ENCODE measurements at regions not wholly inside any gene's neighbourhood (a gene's known extent, or its start where the extent isn't known, plus 50 kb on each side); places are given as distances from the start of the nearest gene placed in this dataset.

DNA sequence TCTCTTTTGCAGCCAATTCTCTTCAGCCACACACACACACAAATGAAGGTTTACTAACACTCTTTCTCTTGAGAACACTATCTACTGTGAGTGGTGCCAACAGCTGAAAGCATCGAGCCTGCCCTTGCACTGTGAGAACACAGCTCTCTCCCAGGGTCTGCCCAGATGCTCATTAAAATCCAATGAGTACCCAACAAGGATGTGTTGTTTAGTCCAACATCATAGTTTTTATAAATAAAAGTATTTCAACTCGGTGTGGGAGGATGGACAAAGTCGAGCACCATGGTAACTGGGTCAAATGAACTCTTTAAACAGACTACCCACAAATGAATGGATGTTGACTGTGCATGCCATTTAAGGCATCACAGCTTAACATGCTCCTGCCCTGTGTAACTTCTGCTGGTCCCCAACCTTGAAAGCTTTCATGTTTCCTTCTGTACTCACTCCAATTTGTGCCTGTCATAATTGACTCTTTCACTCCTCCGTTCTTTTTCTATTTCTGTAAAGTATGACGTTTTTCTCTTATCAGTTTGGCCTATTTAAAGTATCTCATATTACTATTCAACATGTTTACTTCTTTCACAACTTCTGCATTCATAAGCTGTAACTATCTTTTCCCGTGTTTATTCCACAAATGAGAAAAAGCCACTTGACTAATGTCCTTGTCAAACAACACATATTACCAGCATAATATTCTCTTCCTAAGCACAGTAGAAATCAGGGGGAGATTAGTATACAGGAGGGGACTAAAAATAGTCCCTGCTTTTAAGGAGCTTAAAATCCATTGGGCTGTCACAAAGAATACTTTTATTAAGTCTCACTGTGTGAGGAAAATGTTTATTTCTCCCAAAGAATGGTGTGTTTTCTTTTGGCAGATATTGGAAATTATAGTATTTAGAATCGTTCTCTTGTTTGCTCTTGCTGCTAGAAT is 215.4 kb downstream of the RFPL4B start:
- H3K27me3 Mint-ChIP-seq, result peaks cover 2% of the 10 kb centered on the region
- no peaks in the 10 kb centered on the region for H3K4me1 Mint-ChIP-seq
- no peaks in the 10 kb centered on the region for H3K9me3 Mint-ChIP-seq
- no peak overlapping the region for H3K4me3 Mint-ChIP-seq
- H3K27ac Mint-ChIP-seq, result no peak overlapping the region
- ATAC-seq (no peak), DNase-seq (no peak)
- no peaks in the 10 kb centered on the region for H3K36me3 Mint-ChIP-seq (ENCODE audit: low read depth)

GRCh38 chr6:112563368-112563767 is 216.2 kb downstream of the RFPL4B start:
- no peak overlapping the region for H3K4me3 Mint-ChIP-seq
- H3K27ac Mint-ChIP-seq, result no peak overlapping the region
- ATAC-seq, result no peak
- peaks cover 2% of the 10 kb centered on the region for H3K27me3 Mint-ChIP-seq
- no peaks in the 10 kb centered on the region for H3K4me1 Mint-ChIP-seq
- H3K36me3 Mint-ChIP-seq (ENCODE audit: low read depth), result no peaks in the 10 kb centered on the region
- DNase-seq, result no peak
- no peaks in the 10 kb centered on the region for H3K9me3 Mint-ChIP-seq

DNA sequence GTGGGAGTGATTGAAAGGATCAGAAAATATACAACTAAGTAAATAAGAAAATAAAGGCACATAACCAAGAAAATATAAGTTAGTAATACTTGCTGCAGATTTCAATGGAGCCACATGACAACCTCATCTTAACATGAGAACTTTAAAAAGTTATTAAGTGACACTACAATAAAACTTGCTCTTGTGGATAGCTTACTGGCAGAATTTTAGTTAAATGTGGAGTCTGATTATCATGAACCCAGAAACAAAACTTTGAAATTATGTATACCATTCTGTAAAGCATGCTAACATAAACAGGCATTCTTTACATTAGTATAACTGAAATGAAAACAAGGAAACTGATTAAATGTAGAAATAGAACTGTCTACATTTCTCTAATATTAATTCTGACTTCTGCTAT is 220.9 kb downstream of the RFPL4B start:
- no peaks in the 10 kb centered on the region for H3K4me1 Mint-ChIP-seq
- no peaks in the 10 kb centered on the region for H3K27me3 Mint-ChIP-seq
- H3K9me3 Mint-ChIP-seq, result no peaks in the 10 kb centered on the region
- DNase-seq (no peak), ATAC-seq (no peak)
- no peak overlapping the region for H3K4me3 Mint-ChIP-seq
- H3K27ac Mint-ChIP-seq, result no peak overlapping the region
- H3K36me3 Mint-ChIP-seq (ENCODE audit: low read depth), result no peaks in the 10 kb centered on the region

DNA sequence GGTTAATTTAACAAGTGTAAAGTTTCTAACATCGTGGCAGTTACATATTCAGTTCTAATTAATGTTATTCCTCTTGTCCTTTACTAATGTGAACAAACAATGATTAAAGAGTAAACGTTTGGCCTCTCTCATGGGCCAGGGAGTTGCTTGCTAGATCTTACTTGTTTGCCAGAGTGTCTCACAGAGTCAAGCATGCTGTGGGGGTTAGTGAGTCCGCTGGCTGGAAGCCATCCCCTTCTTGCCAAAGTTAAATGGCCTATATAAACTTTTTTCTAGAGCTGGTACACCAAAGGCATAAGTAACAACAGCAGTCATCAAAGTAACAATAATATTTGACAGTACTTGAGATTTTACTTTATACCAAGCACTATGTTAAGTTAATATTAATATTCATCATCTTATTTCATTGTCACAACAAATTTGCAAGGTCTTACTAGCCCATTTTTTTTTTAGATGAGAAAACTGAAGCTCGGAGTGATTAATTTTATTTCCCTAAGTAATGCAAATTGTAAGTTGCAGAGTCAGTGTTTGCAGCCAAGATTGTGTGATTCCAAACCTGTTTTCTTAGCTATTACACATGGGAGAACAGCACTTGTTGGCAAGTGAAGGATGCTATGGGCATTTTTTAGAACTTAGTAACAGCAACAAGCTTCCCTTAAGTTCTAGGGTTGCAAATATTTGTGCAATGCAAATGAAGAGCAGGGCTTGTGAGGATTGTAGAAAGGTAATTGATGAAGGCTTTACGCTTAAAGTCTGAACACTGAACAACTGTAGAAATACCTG is 224.5 kb downstream of the RFPL4B start:
- no peaks in the 10 kb centered on the region for H3K9me3 Mint-ChIP-seq
- H3K27ac Mint-ChIP-seq, result no peak overlapping the region
- H3K4me1 Mint-ChIP-seq, result no peaks in the 10 kb centered on the region
- no peak for DNase-seq
- ATAC-seq, result no peak
- H3K4me3 Mint-ChIP-seq, result no peak overlapping the region
- no peaks in the 10 kb centered on the region for H3K27me3 Mint-ChIP-seq
- H3K36me3 Mint-ChIP-seq (ENCODE audit: low read depth), result no peaks in the 10 kb centered on the region

DNA sequence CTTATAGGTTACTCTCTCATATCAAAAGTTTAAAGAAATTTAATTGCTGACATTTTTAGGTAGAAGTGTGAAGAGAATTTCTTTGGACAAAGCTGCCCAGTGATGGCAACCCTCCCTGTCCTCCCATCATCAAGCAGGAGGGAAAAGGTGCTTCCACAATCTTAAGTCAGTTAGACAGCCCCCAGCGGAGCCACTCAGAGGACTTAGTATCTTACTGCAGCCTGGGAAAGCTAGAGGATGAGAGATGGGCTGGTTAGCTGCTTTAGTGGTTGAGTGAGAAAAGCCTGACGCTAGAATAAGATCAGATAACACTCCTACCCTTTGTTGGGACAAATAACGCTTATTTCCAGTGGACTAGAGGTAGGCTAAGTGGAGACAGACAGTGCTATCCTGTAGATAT is 227.1 kb downstream of the RFPL4B start:
- Mint-ChIP-seq H3K4me3 (no peak overlapping the region), H3K27me3 (no peaks in the 10 kb centered on the region), H3K9me3 (no peaks in the 10 kb centered on the region), H3K36me3 (ENCODE audit: low read depth) (no peaks in the 10 kb centered on the region), H3K27ac (no peak overlapping the region), H3K4me1 (no peaks in the 10 kb centered on the region)
- DNase-seq (no peak), ATAC-seq (no peak)

DNA sequence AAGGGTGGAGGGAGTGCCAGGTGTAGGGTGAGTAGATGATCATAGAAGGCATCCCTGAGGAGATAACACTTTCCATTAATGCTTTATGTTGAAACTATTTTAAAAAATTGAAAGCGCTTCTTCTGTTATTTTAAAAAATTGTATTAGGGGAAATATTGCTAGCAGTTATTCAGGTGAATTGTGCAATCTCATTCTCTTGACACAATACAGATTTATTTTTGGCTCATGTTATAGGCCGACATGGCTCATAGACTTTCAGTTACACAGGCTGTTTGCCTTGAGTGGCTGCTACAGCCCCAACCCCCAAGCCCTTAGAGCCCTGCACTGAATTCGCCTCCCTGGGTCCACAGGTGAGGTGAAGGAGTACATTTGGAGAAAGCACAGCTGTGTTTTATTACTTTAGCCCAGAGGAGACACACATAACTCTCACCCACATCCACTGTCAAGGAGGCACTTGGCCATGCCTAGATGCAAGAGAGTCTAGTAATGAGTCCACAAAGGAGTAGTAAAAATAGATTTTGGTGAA is 228.2 kb downstream of the RFPL4B start:
- DNase-seq (no peak), ATAC-seq (no peak)
- H3K27me3 Mint-ChIP-seq, result no peaks in the 10 kb centered on the region
- no peaks in the 10 kb centered on the region for H3K36me3 Mint-ChIP-seq (ENCODE audit: low read depth)
- H3K4me1 Mint-ChIP-seq, result no peaks in the 10 kb centered on the region
- no peaks in the 10 kb centered on the region for H3K9me3 Mint-ChIP-seq
- H3K4me3 Mint-ChIP-seq, result no peak overlapping the region
- no peak overlapping the region for H3K27ac Mint-ChIP-seq

GRCh38 chr6:112576423-112576822 is 229.3 kb downstream of the RFPL4B start:
- DNase-seq, result no peak
- Mint-ChIP-seq H3K36me3 (ENCODE audit: low read depth) (no peaks in the 10 kb centered on the region), H3K9me3 (no peaks in the 10 kb centered on the region), H3K27ac (no peak overlapping the region), H3K4me1 (no peaks in the 10 kb centered on the region), H3K4me3 (no peak overlapping the region), H3K27me3 (no peaks in the 10 kb centered on the region)
- no peak for ATAC-seq

GRCh38 chr6:112579601-112580000 is 232.5 kb downstream of the RFPL4B start:
- no peak for ATAC-seq
- no peak overlapping the region for H3K27ac Mint-ChIP-seq
- H3K27me3 Mint-ChIP-seq, result no peaks in the 10 kb centered on the region
- H3K36me3 Mint-ChIP-seq (ENCODE audit: low read depth), result no peaks in the 10 kb centered on the region
- H3K4me1 Mint-ChIP-seq, result no peaks in the 10 kb centered on the region
- H3K4me3 Mint-ChIP-seq, result no peak overlapping the region
- no peak for DNase-seq
- H3K9me3 Mint-ChIP-seq, result no peaks in the 10 kb centered on the region

GRCh38 chr6:112581015-112581414 is 233.9 kb downstream of the RFPL4B start:
- H3K27ac Mint-ChIP-seq, result no peak overlapping the region
- H3K9me3 Mint-ChIP-seq, result peaks cover 4% of the 10 kb centered on the region
- ATAC-seq (no peak), DNase-seq (no peak)
- H3K4me3 Mint-ChIP-seq, result no peak overlapping the region
- no peaks in the 10 kb centered on the region for H3K4me1 Mint-ChIP-seq
- peaks cover 2% of the 10 kb centered on the region for H3K27me3 Mint-ChIP-seq
- H3K36me3 Mint-ChIP-seq (ENCODE audit: low read depth), result no peaks in the 10 kb centered on the region

GRCh38 chr6:112590326-112590725 is 243.2 kb downstream of the RFPL4B start:
- no peaks in the 10 kb centered on the region for H3K27me3 Mint-ChIP-seq
- no peak overlapping the region for H3K4me3 Mint-ChIP-seq
- no peak overlapping the region for H3K27ac Mint-ChIP-seq
- H3K9me3 Mint-ChIP-seq, result peaks cover 9% of the 10 kb centered on the region
- H3K4me1 Mint-ChIP-seq, result no peaks in the 10 kb centered on the region
- no peaks in the 10 kb centered on the region for H3K36me3 Mint-ChIP-seq (ENCODE audit: low read depth)
- no peak for ATAC-seq
- no peak for DNase-seq

DNA sequence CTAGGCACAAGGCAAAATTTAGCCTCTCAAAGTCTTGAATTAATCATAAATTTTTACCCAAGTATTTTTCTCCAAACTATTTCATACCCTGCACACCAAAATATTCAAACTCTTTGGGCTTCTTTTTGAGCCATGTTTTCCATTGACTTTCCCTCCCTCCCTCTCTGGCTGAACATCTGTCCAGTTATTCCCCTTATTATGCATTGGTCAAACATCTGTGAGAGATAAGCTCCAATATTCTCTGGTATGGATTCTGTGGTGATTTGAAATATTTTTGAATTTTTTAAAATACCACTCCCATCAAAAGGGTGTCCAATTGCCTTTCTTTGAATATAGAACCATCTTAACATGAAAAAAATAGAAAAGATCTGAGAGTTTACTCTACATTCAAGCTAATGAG is 244.2 kb downstream of the RFPL4B start:
- Mint-ChIP-seq H3K9me3 (peaks cover 8% of the 10 kb centered on the region), H3K27ac (no peak overlapping the region), H3K36me3 (ENCODE audit: low read depth) (no peaks in the 10 kb centered on the region), H3K4me1 (no peaks in the 10 kb centered on the region), H3K27me3 (no peaks in the 10 kb centered on the region), H3K4me3 (no peak overlapping the region)
- DNase-seq (no peak), ATAC-seq (no peak)

DNA sequence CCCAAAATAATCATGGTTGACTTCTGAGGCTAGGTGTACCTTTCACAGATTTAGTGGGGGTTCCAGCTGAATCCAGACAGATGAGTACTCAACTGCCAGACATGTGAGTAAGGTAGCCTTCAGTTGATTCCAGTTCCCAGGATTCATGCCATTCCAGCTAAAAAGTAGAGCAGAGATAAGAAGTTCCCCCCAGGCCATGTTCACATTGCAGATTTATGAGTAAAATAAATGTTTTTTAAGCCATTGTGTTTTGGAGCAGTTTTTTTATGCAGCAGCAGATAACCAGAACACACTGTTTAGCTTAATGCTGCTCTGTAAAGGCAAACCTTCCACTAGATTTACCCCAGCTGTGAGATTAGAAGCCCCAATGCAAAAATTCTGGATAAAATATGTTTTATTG is 245.0 kb downstream of the RFPL4B start:
- H3K36me3 Mint-ChIP-seq (ENCODE audit: low read depth), result no peaks in the 10 kb centered on the region
- no peak overlapping the region for H3K27ac Mint-ChIP-seq
- peaks cover 8% of the 10 kb centered on the region for H3K9me3 Mint-ChIP-seq
- DNase-seq, result no peak
- H3K4me1 Mint-ChIP-seq, result no peaks in the 10 kb centered on the region
- H3K27me3 Mint-ChIP-seq, result no peaks in the 10 kb centered on the region
- no peak for ATAC-seq
- H3K4me3 Mint-ChIP-seq, result no peak overlapping the region

- no peaks in the 10 kb centered on the region for H3K36me3 Mint-ChIP-seq (ENCODE audit: low read depth)
- H3K4me1 Mint-ChIP-seq, result no peaks in the 10 kb centered on the region
- no peak overlapping the region for H3K4me3 Mint-ChIP-seq
- ATAC-seq (no peak), DNase-seq (no peak)
- H3K27ac Mint-ChIP-seq, result no peak overlapping the region
- peaks cover 14% of the 10 kb centered on the region for H3K9me3 Mint-ChIP-seq
- H3K27me3 Mint-ChIP-seq, result no peaks in the 10 kb centered on the region
These were observed 247.9 kb downstream of the RFPL4B start for GRCh38 chr6:112594886-112595594.

GRCh38 chr6:112595841-112596240 is 248.7 kb downstream of the RFPL4B start:
- DNase-seq, result no peak
- no peak for ATAC-seq
- H3K27me3 Mint-ChIP-seq, result no peaks in the 10 kb centered on the region

More at GRCh38 chr6:112595841-112596240, 248.7 kb downstream of the RFPL4B start:
- Mint-ChIP-seq H3K27ac (no peak overlapping the region), H3K4me3 (no peak overlapping the region), H3K36me3 (ENCODE audit: low read depth) (no peaks in the 10 kb centered on the region), H3K4me1 (no peaks in the 10 kb centered on the region), H3K9me3 (peaks cover 14% of the 10 kb centered on the region)
